ENCODE measurements at regions not wholly inside any gene's neighbourhood (a gene's known extent, or its start where the extent isn't known, plus 50 kb on each side); places are given as distances from the start of the nearest gene placed in this dataset.
"Not testable (repeated sequence)": the region's sequence is repeated elsewhere in the genome, so short reads cannot be mapped to it uniquely, and the experiment has no call there.

DNA sequence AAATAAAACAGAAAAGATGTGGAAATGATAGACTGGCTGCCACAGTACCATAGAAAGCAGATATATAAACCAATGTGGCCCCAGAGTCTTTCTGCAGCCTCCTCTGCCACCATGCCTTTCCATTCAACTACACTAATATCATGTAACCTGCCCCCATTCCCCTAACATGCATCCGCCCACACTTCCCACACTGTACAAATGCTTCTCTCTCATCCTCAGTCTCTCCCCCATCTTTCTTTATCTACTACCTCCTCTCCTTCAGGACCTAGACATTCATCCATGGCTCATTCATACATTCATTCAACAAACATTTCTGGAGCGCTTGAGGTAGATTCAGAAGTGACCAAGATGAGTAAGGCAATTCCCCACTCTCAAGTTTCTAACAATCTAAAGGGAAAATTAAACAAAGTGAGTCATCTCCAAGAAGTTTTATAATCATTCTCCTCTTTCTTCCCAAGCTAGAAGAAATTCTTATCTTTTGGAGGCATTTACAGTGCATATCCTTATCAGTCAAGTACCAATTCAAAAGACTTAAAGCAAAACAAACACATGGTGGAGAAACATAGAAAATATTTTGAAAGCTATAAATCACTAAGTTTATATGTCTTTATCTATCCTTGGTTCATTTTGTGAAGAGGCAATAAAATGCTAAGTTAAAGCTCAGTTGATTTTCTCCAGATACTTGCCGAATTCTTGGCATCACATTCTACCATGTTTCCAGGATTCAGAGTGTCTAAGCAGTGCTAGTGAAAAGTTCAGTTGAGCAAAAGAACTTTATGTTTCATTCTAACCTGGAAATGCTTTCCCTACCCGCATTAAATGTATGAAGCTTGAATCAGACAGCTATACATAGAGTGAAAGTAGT lies 70.5 kb upstream of the FRMD6 start:
- no peak for DNase-seq (ENCODE audit: low spot score)

DNA sequence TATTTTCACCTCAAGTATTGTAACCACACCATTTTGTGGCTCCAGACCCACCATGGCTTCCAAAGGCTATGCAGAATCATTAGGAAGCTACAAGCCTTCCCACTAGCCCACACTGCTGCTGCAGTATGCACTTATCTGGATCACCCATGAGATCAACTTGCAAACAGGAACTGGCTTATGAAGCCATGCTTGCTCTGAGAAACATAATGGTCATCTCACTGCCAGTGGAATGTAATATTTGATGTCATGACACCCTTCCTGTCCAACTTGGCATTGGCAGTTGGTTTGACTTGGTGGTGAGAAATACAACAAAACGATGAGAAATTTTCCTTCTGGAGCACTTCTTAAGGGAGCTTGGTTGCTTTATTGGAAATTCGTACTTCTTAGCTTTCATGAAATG lies 69.3 kb upstream of the FRMD6 start:
- no peak for DNase-seq (ENCODE audit: low spot score)

DNA sequence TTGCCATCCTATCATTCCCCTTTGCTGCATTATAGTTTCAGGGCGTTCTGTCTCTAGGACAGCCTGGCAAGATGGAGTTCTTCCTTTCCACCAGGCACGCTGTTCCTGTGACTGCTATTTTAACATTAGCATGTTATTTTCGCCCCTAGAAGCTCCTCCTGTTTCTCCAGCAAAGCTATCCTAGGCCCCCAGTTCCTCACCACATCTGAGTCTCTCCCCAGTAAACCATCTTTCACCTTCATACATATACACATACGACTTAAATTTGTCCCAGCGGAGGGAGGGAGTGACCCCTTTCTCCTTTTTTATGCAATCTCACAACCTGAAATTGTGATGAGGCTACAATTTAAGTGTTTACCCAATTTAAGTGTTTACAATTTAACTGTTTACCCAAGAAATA lies 66.7 kb upstream of the FRMD6 start:
- DNase-seq (ENCODE audit: low spot score), result no peak

DNA sequence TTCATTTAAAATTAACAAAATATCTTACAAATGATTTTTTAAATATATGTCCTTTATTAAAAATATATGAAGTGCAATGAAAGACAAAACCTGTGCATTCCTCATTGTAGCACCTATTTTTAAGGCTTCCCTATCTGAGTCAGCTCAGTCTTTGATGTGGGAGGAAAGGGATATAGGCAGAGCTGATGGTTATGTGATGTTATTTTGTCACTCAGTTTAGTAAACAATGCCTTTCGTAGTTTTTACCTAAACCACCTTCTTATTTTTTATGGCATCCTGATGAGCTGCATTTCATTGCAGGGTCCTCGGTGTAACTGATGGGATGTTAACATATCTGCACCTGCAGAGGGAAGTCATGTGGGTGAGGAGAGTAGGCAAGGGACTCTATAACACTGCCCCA lies 58.9 kb upstream of the FRMD6 start:
- DNase-seq (ENCODE audit: low spot score), result no peak

DNA sequence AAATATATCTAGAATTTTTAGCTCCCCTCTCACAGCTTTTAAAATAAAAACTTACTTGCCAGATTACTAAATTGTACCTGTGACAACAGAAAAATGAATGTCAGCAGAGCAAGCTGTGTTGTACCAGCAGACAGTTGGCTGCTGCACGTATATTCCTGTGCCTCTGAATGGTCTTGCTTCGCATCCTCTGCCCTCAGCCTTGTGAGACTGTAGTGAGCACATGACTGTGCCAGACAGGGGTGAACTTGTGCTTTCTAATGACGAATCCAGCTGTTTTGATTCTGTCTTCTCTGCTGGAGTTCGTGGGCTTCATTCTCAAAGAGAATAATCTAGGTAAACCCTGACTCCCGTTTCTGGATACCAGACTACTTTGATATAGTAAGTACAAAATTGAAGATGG lies 58.3 kb upstream of the FRMD6 start:
- no peak for DNase-seq (ENCODE audit: low spot score)

DNA sequence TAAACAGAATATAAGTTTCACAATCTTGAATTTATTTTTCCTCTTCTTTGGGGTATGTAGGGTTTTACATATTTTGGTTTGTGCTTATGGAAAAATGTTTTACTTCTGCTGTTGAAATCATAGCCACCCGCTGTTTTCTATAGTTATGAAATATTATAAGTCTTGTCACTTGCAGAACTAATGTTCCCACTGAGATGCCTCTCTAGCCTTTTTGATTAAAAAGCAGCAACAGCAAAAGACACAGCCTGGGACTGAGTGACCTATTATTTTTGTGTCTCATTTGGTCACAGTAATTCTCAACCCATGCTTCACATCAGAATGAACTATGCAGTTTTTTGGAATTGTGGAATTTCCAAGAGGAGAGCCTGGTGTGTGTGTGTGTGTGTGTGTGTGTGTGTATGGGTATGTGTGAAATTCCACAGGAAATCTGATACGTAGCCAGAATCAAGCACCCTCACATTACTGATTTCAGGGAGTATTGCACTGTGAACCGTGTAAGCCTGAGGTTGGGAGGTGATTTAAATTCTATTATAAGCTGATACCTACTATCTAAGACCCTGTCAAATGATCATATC lies 55.7 kb upstream of the FRMD6 start:
- DNase-seq (ENCODE audit: low spot score), result no peak

DNA sequence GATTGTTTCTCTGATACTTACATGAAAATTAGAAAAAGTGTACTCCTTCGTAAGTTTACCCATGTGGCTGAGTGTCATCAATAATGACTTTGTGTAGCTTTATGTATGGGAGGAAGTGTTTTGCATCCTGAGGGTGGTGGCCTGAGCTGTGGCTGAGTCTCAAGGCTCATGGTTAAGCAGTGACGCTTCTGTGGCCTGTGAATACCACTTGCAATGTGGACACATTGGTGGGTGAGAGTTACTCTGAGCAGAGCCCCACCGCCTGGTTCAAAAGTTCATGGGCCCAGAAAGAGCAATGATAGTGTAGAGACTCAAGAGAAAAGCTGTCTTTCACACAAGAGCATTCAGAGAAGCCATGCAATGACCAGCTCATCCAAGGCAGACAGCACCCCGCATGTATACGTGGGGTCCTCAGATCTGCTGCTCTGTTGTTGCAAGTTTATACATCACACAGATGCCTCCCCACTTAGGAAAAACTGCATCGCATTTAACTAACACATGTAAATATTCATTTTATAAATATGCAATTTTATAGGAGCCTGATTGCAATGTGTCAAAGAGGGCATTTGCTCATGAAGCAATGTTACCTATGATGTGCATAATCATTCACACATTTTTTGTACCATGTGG lies 55.1 kb upstream of the FRMD6 start:
- DNase-seq (ENCODE audit: low spot score), result no peak

DNA sequence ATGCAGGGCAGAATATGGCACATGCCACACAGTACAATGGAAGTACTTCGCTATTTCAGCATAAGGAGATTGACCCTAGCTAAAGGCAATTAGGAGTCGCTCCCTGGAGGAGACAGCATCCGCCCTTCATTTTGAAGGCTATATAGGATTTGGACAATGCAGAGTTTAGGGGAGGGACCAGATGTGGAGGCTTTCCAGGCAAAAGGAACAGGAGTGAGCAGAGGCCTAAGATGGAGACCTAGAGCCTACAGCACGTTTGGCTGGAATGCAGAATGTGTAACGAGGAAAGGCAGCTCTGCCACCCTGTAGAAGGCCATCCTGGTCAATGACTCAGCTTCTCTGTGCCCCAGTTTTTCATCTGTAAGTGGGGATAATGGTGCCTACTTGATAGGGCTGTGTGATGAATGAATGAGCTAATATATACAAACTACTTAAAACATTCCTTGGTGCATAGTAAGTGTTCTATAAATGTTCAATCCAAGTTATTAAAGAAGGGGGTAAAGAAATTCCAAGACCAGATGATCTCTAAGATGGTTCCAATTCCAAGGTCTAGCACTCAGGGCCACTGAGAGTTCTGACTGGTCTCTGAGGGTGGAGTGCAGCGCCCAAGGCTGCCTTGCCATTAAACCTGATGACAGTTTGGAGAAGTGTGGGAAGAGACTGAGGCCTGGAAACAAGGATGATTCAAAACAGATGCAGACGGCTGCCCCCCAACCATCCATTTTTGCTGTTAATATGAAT lies 54.3 kb upstream of the FRMD6 start:
- DNase-seq (ENCODE audit: low spot score), result no peak

DNA sequence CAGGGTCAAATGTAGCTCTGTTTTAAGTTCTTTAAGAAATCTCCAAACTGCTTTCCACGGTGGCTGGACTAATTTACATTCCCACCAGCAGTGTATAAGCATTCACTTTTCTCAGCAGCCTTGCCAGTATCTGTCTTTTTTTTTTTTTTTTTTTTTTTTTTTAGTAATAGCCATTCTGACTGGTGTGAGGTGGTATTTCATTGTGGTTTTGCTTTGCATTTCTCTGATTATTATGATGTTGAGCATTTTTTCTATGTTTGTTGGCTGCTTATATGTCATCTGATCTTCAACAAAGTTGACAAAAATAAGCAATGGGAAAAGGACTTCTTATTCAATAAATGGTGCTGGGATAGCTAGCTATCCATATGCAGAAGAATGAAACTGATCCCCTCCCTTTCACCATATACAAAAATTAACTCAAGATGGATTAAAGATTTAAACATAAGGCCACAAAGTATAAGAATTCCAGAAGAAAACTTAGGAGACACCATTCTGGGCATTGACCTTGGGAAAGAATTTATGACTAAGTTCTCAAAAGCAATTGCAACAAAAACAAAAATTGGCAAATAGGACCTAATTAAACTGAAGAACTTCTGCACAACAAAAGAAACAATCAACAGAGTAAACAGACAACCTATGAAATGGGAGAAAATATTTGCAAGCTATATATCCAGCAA lies 52.6 kb upstream of the FRMD6 start:
- DNase-seq (ENCODE audit: low spot score), result not testable (repeated sequence)

DNA sequence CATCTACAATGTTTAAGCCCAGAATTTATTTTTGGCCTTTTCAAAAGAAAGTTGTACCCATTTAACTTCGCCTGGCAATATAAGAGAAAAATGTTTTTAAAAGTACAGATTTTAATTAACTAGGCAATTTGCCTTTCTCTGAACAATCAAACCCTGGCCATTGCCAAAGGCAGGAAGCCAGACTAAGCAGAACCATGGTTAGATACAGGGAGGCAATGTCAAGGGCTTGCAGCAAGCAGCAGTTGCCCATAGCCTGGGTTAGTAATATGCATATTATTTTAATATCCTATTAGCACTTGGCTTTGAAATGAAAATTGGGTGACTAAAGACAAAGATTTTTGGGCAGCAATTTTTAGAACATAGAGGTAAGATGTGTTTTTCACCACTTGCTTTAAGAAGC lies 51.1 kb upstream of the FRMD6 start:
- no peak for DNase-seq (ENCODE audit: low spot score)
